GF-D8 (cell line): ENCODE measurements at regions not wholly inside any gene's neighbourhood (a gene's known extent, or its start where the extent isn't known, plus 50 kb on each side); places are given as distances from the start of the nearest gene placed in this dataset.

Source experiments
- DNase-seq: peaks from one replicate; lab custom pipeline; 2025; lab: John Stamatoyannopoulos, UW

DNA sequence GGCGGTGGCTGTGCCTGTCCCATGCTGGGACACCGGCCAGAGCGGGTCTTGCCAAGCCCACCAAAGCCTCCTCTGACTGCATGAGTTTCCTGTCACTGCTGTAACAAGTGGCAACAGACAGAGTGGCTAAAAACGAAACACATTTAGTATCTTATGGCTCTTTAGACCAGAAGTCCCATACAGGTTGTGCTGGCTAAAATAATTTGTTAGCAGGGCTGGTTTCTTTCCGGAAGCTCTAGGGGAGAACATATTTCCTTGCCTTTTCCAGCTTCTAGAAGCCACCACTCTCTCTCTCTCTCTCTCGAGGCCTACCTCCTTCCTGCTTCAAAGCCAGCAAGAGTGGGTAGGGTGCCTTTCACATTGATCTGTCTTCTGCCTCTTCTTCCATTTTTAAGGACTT is 171.6 kb upstream of the PLPP4 start:
- no peak for DNase-seq

DNA sequence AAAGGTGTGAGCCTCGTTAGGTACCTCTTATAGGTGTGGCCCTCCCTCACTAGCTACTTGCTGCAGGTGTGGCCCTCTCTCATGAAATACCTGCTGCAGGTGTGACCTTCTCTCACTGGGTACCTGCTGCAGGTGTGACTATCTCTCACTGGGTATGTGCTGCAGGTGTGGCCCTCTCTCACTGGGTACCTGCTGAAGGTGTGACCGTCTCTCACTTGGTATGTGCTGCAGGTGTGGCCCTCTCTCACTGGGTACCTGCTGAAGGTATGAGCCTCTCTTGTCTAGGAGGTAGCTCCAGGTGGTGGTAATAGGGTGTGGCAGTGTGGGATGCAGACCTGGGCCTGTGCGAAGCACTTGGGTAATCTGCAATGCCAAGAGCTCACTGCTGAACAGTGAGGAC is 170.7 kb upstream of the PLPP4 start:
- DNase-seq: no peak

DNA sequence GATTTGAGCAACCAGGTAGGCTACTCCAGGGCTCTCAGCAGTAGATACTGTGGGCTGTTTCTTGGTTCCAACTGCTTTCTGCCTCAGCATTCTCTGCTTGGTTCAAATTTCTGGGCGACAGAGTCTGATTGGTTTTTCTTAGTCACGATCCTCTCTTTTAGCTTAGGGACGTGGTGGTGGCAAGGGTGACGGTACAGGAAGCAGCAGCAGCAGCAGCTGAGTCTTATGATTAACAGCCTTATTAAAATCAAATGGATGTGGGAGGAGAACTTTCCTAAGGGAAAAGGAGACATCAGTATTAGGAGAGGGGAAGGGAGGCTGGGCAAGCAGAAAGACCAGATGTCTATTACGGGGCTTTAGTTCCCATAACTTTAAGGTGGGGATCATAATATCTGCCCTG is 156.5 kb upstream of the PLPP4 start:
- DNase-seq: no peak

DNA sequence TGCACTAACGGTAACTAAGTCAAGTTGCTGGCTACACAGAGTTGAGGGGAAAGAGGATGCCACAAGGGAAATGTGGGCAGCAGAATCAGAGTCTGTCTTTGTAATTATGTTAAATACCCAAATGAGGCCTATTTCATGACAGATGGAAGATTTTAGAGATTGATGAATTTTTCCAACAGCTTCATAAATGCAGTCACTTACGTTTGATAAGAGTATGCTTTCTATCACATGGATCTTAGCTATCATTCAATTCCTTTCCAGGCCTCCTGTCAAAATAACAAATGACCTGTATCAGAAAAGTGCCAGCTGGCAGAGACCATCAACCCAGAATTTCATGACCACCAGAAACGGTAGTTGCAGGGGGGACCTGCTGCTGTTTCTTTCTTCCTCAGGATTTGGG is 148.4 kb upstream of the PLPP4 start:
- DNase-seq: no peak

DNA sequence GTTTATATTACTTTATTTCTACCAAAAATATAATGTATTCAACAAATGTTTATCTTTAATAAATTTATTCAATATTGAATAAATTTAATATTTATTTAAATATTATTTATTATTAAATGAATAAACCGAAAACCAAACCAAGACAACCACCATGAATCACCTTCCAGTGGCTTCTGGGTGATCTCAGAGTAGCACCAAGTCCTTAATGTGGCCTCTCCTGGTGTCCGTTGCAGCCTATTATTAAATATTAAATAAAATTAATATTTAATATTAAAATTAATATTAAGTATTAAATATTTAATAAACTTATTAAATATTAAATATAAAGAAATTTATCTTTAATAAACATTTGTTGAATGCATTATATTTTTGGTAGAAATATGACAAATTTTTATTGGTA is 143.3 kb upstream of the PLPP4 start:
- no peak for DNase-seq

DNA sequence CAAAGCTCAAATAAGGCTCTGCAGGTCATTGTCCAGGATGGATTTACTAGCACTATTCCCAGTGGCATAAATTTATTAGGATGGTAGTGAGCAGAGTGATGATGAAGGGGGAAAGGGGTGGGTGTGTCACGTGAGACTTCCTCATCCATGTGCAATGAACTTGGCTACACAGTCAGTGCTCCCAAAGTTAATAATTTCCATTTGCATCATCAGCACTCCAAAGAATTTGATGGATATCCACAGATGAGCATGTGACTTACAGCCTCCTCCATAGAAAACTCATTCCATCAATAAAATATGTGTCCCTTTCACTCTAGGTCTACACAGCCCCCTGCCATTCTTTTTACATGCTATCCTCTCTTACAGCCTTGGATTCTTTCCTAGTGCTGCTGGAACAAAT is 142.6 kb upstream of the PLPP4 start:
- DNase-seq: no peak

DNA sequence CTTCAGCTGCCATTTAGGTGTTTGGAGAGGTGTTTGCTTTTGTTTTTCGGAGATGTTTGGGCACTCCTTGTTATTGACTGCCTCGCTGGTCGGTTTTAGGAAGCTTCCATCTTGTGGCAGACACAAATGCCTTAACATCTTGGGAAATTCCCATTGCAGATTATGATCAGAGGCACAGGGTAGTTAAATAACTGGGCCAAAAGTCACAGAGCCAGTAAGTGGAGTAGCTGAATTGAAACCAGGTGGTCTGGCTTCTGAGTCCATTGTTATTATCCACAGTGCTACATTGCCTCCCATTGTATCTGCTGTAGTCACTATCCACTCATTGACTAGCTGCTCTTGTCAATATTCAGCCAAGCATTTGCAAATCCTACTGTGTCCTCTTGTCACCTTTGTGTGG is 138.2 kb upstream of the PLPP4 start:
- DNase-seq: no peak

DNA sequence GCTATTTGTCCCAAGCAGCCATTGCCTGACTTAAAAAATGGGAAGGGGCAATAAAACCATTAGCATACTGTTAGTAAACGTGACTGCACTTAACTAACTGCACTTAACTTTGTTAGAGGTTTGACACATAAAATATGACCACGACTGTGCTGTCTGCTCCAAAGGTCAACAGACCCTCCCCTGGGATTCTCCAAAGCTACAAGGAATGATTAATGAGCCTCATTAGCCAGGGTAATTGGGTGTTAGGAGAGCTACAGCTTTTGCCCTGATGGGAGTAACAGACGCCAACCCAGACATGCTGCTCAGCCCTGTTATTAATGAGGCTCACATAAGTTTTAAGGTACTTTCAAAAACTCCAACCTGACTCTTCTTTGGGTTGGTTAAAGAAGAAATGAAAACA is 129.4 kb upstream of the PLPP4 start:
- no peak for DNase-seq

DNA sequence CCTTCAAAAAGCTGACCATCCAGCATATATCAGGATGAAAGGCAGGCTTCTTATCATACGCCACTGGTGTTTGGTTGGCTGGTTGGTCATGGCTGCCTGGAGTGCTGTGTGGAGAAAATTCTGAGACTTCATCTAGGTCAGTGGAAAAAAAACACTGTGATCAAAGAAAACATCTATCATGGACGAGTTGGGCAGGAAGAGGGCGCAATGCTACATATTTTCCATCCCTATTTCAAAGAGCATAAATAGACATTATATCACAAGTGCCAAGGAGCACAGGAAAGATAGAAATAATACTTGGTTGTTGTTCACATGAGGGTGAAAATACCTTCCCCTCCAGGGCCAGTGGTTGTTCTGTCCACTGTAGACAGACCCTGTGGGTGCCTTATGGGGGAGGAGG is 128.4 kb upstream of the PLPP4 start:
- DNase-seq: no peak

DNA sequence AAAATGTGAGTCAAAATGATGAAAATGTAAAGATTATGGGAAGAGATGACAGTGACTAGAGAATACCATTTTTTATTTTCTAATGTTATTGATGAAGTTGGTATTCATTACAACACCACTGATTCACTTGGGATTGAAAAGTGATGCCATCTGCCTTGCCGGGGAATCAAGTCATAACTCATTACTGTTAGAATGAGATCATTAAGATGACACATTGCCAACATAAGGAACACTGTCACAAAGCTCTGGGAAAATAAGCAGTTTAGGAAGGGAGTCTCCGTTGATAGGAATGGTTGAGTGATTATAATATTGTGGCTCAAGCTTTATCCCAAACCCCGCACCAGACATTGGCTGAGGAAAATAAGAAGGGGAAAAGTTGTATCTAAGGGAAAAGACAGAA is 121.5 kb upstream of the PLPP4 start:
- DNase-seq: no peak

DNA sequence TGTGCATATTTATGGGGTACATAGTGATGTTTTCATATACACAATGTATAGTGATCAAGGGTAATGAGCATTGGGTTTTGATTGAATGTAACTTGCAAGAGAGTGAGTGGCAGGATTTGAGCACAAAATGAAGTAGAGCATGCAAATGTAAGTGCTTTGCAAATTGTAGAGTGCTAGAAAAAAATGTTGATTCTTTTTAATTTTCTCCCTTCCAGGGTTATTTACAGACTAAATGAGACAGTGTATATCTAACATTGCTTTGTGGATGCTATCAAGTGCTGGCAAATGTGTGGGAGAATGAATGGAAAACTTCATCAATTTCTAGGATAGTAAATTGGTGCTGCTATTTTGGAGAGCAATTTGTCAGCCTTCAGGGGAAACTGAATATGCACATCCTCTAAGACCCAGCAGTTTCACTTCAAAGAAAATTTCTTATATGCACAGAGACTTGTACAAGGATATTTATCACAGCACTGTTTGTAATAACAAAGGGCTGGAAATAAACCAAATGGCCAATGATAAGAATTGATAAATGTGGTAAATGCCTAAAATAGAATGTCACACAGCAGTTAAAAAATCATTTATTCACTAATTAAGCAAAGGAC is 120.6 kb upstream of the PLPP4 start:
- no peak for DNase-seq

DNA sequence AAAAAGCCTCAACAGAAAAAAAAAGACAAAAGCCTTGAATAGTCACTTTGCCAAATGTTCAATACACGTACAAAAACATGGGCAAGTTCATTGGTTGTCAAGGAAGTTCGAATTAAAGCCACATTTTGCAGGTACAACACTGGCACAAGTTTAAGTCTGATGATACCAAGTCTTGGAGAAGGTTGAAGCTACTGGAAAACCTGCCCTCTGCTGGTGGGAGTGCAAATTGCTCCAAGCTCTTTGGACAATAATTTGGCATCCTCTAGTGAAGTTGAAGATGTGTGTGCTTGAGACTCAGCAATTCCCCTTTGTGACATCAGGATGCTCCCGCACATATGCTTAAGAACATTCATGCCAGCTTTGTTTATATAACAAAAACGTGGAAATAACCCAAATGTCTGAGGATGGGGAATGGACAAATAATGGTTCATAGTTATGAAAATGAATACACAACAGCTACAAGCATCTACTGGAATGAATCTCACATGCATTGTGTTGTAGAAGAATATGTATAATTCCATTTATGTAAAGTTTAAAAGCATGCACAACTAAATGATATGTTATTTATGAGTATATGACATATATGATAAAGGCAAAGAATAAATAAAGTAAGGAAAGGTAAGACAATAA is 120.0 kb upstream of the PLPP4 start:
- no peak for DNase-seq

DNA sequence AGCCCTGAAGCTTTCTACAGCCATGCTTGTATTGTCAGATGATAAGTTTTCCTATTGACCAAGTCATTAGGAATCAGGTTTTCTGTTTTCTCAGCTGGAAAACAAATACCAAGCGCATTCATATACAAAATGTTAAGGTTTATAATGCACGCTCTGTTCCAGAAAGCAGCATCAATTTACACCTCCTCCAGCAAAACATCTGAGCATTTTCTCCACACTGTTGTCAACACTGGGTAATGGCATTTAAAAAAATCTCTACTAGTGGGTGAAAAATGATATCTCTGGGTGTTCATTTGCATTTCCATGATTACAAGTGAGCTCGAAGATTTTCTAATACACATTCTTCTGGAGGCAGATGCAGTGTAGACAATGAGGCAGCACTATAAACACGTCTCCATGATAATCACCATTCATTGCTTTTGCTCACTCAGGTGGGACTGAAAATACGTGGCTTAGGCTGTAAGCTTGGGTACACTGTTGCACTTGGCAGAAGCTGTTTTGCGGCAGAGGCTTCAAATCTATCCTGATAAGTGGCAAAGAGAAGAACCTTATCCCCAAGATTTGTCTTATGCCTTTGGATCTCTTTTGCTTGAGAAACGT is 114.8 kb upstream of the PLPP4 start:
- no peak for DNase-seq

DNA sequence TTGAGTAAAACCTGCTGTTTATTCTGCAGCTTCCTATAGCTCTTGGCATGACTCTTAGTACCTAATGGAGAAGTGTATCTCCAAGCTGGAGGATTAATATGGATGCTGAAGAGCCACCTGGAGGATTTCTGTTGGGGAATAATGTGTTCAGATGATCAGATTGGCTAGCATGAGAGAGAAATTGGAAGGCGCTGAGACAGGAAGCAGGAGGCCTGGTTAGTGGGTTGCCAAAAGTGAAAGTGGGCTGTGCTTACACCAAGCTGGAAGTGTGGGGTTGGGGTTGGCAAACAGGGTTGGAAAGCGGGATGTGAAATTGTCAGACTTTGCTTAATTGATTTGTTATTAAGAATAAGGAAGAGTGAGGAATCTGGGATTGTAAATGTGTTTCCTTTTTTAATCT is 111.8 kb upstream of the PLPP4 start:
- no peak for DNase-seq

DNA sequence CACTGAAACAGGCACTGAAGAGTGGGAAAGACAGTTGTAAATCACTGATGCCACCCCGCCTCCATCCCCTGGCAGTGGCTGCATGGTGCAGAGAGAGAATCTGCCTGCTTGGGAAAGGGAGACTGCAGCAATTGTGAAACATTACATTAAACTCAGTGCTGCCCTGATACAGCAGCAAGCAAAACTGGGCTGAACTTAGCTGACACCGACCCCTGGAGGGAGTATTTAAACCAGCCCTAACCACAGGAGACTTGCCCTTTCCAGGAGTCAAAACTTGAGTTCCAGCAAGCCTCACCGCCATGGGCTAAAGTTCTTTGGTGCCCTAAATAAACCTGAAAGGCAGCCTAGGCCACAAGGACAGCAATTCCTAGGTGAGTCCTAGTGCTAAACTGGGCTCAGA is 109.4 kb upstream of the PLPP4 start:
- no peak for DNase-seq

DNA sequence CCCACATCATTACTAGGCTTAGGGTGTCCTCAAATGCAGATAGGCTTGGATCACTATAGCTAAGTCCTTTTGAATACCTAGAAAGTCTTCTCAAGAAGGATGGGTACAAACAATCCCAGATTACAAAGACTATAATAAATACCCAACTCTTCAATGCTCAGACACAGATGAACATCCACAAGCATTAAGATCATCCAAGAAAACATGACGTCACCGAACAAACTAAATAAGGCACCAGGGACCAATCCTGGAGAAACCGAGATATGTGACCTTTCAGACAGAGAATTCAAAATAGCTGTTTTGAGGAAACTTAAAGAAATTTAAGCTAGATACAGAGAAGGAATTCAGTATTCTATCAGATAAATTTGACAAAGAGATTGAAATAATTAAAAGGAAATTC is 108.0 kb upstream of the PLPP4 start:
- no peak for DNase-seq

DNA sequence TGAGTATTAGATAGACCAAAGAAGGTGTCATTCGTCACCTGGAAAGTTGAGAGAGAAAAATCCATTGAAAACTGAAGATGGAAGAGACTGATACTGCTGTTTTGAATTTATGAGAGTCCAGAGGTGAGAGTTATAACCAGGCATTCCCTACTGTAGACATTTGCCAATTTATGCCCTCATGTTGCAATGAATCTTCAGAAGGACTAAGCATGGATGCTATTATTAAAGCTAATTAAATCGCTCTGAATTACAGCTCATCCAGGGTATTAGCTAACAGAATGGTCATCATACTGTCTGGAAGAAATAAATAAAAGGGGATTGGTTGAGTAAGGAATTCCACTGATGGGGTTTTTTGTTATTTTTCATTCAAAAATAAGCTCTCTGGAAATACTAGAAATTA is 101.6 kb upstream of the PLPP4 start:
- DNase-seq: no peak

DNA sequence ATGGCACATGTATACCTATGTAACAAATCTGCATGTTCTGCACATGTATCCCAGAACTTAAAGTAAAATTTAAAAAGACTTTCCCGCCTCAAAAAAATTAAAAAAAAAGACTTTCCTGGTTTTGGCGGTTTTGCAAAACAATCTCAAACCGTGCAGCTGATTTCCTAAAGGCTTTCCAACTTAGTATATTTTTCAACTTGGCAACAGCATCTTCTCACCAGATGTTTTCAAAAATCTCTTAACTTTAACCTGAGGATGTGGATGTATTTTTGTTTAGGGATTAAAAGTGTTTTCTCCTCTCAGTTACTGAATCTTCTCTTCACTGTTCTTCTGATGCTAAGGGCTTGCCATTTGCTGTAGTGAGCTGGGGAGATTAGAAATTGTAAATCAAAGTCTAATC is 96.5 kb upstream of the PLPP4 start:
- no peak for DNase-seq

DNA sequence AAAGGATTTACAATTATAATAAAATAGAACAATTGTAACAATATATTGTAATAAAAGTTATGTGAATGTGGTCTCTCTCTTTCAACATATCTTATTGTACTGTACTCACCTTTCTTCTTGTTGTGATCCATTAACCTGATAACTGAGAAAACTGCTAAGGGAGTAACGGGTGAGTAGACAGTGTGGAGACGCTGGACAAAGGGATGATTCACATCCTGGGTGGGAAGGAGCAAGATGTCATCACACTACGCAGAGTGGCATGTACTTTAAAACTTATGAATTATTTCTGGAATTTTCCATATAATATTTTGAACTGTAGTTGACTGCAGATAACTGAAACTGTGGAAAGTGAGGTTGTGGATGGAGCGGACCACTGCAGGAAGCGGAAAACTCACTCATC is 91.2 kb upstream of the PLPP4 start:
- no peak for DNase-seq

DNA sequence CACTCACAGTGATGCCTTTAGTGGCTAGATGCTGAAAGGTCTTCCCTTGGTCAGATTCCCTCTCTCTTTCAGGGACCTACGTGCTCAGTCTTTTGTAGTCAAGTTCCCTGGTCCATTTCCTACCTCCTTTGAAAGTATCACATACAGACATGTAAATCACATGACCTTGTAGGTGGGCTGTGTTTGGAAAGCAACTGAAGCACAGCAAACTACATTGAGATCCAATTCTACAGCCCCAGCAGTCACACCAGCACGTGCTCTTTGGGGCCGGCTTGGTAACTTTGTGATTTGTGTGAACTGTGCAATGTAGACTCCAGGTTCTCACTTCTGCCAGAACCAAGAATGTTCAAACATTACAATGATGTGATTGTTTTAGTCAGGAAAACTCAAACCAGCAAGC is 89.7 kb upstream of the PLPP4 start:
- DNase-seq: no peak

DNA sequence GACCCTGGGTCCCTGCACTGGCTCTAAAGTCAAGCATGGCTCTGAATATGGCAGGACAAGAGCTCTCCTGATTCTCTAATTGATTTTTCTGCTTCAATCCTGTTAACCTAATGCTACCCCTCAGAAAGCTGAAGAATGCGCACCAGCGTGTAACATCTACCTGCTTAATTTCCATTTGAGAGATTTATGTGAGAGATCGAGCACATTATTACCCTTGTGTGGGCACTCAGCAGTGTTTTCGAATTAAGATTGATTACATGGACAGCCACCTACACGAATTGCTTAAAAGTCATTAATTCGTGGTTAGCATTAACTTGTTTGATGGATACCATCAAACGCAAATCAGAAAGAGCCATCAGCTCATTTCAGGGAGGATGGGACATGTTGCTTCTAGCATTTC is 88.7 kb upstream of the PLPP4 start:
- DNase-seq: no peak

DNA sequence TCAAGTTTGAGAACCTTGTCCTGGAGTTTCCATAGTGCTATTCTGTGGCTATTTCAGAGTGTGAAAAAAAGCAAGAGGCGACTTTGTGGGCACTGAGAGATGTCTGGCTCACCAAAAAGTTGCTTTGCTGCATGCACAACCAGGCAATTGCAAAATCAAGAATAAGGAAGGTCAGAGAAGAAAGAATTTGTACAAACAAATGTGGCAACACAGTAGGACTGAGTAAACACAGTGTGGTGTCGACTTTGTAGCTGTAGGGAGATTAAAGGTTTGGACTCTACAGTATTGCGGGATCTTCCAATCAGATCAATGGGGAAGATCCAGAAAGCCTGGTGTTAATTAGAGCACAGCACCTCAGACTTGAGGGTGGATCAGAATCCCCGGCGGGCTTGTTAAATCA is 88.1 kb upstream of the PLPP4 start:
- DNase-seq: no peak

DNA sequence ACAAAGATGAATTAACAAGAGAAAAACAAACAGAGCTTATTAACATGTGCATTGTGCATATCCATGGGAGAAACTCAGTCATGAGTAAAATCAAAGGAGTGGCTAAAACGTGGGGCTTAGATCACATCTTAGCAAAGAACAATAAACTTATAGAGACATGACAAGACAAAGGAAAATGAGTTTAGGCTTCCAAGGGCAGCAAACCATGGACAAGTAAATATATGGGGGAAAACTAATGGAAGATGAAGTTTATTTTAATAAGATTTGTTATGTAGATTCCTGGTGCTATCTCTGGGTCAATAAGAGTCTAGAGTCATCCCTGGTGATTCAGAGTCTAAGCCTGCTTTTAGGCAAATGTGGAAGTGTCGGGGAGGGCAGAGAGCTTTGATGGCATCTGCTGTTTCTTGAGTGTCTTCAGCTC is 87.2 kb upstream of the PLPP4 start:
- DNase-seq: no peak

DNA sequence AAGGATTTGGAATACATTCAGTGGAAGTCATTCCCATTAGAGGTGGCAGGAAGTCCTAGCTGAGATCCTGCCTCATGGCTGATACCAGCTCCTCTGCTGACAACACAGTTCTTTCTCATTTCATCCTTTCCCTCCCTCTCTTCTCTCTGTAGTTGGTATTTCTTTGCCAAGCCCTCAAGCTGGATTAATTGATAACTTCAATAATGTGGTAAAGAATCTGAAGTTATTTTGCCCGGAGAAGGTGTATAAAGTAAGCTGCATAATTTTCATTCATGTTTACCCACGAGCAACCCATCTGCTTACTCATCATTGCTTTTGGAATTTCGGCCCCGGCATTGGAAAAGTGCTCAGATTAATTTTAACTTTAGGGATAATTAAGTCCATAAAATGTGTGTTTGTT is 85.2 kb upstream of the PLPP4 start:
- no peak for DNase-seq
